Tibial artery (tissue), 4 donors: ENCODE measurements at regions not wholly inside any gene's neighbourhood (a gene's known extent, or its start where the extent isn't known, plus 50 kb on each side); places are given as distances from the start of the nearest gene placed in this dataset.

Source experiments
- DNase-seq, 2 donors: peaks; one replicate each; pipeline ENCODE4 v3.0.0-alpha.2; 2019
- H3K27ac ChIP-seq, 2 donors: fragments of 200-600 bp; sonication (generic) in 1 of 2; 1 replicate in 1 of 2; 2 replicates in 1 of 2; pipeline ENCODE4 v1.5.1; 2018 to 2019; ENCODE audit warnings: mild to moderate bottlenecking in 1 of 2
- H3K27me3 ChIP-seq, 2 donors: fragments of 200-600 bp; sonication (generic) in 1 of 2; one replicate each; pipeline versions ENCODE4 v1.5.1 to v1.6.0; 2016 to 2019
- H3K36me3 ChIP-seq, 3 donors: fragments of 200-600 bp; sonication (generic) in 2 of 3; one replicate each; pipeline ENCODE4 v1.5.1; 2016 to 2019; ENCODE audit warnings: mild to moderate bottlenecking in 2 of 3
- H3K4me1 ChIP-seq, 4 donors: fragments of 200-600 bp; sonication (generic) in 2 of 4; 1 replicate in 3 of 4; 2 replicates in 1 of 4; pipeline ENCODE4 v1.5.1; 2016 to 2019
- H3K4me3 ChIP-seq, 2 donors: fragments of 200-600 bp; sonication (generic) in 1 of 2; 1 replicate in 1 of 2; 2 replicates in 1 of 2; pipeline ENCODE4 v1.5.1; 2018 to 2019; ENCODE audit warnings: mild to moderate bottlenecking in 2 of 2
- H3K9me3 ChIP-seq, 3 donors: fragments of 200-600 bp; sonication (generic) in 1 of 3; one replicate each; pipeline ENCODE4 v1.5.1; 2016 to 2019
- intact Hi-C: fragments of 100-400 bp; cut with DNase I; formaldehyde crosslinking; loops from one replicate; pipeline ENCODE4 v1.15.0; 2023; ENCODE audit warnings: low total_unique reads
- TF ChIP-seq, protein P1 (sequence below), 2 experiments: fragments of 200-600 bp in 1 of 2; fragments of 450-650 bp in 1 of 2; IDR thresholded peaks; one replicate each; pipeline ENCODE4 v1.5.1; 2017 to 2019; ENCODE audit warnings: antibody characterized with exemption in 2 of 2, mild to moderate bottlenecking in 1 of 2, moderate library complexity in 1 of 2

DNA sequence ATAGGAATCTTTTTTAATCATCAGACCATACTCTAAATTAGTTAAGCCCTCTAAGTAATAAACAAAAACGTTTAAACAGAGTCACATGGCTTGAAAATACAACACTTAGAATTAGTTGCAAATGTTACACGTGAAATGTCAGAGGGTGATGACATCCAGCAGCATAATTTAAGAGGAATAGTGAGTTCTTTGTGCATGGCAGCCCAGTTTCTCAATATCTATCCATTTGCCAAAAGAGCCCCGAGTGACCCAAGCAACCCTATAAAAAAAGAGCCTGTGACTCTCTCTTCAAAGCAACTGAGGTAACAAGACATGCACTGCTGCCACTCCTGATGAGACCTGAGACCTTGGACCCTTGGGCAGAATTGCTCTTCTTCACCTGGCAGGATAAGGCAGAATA is 96.9 kb upstream of the RASA1 start:
- H3K4me3 ChIP-seq: no peak overlapping the region
- H3K27me3 ChIP-seq: no peaks in the 10 kb centered on the region
- TF ChIP-seq, protein P1, sequence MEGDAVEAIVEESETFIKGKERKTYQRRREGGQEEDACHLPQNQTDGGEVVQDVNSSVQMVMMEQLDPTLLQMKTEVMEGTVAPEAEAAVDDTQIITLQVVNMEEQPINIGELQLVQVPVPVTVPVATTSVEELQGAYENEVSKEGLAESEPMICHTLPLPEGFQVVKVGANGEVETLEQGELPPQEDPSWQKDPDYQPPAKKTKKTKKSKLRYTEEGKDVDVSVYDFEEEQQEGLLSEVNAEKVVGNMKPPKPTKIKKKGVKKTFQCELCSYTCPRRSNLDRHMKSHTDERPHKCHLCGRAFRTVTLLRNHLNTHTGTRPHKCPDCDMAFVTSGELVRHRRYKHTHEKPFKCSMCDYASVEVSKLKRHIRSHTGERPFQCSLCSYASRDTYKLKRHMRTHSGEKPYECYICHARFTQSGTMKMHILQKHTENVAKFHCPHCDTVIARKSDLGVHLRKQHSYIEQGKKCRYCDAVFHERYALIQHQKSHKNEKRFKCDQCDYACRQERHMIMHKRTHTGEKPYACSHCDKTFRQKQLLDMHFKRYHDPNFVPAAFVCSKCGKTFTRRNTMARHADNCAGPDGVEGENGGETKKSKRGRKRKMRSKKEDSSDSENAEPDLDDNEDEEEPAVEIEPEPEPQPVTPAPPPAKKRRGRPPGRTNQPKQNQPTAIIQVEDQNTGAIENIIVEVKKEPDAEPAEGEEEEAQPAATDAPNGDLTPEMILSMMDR (IDR thresholded peaks at IDR 0.05): no peak
- no peaks in the 10 kb centered on the region for H3K36me3 ChIP-seq
- no peak overlapping the region for H3K27ac ChIP-seq
- H3K9me3 ChIP-seq: no peaks in the 10 kb centered on the region
- intact Hi-C loops: no loop called here
- H3K4me1 ChIP-seq: no peaks in the 10 kb centered on the region
- DNase-seq: no peak

DNA sequence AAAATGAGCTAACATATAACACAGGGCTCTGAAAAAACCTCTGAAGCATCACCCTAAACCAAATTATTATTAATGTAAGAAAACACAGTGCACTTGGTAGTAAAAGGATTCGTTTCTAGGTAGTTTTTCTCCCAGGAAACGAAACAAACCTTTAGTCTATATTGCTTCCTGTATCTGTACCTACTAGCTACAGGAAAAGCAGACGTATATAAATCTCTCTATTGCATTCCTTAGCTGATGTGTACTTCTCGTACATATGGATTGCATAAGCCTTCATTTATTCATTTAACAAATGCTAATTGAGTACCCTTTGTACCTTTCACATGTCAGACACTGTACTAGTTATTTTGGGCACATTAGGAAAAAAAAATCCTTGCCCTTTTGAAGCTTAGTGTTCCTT is 85.0 kb upstream of the RASA1 start:
- Histone ChIP-seq H3K27me3 (no peaks in the 10 kb centered on the region), H3K9me3 (no peaks in the 10 kb centered on the region), H3K27ac (no peak overlapping the region), H3K4me3 (no peak overlapping the region), H3K36me3 (no peaks in the 10 kb centered on the region), H3K4me1 (no peaks in the 10 kb centered on the region)
- DNase-seq: no peak
- TF ChIP-seq, protein P1 (IDR thresholded peaks at IDR 0.05): no peak
- intact Hi-C loops: no loop called here

DNA sequence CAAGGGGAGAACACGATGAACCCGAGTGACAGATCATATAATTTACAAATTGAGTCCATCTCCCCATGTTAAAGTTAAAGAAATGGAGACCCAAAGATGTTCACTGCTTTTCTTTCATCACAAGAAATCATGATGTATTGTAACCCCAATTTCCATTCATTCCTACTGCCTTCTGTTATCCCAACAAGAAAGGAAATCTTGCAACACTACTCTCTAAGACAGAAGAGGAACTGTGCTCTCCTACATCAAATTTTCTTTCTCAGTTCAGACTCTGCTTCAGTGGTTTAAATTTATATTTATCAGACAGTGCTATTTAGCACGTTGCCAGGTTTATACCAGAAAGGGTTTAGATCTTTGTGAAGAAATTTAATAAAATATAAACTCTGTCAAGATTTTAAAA is 83.8 kb upstream of the RASA1 start:
- H3K27me3 ChIP-seq: no peaks in the 10 kb centered on the region

DNA sequence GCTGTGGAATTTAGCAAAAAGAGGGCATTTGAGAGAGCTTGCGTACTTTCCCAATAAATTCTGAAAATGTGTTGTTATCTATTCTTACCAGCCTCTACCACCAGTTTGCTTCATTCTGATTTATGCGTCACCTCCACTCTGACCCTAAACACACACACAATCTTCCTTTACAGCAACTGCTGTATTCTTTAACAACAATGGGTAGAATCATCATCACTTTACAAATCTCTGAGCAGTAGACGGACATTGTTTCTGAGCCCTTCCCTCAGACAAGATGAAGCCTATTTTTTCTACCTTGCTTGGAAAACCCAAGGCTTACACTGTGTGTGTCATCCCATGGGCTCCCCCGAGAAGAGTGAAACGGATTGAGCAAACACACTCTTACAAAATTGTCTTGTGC is 83.1 kb upstream of the RASA1 start:
- TF ChIP-seq, protein P1 (IDR thresholded peaks at IDR 0.05): no peak
- H3K9me3 ChIP-seq: no peaks in the 10 kb centered on the region
- no peaks in the 10 kb centered on the region for H3K4me1 ChIP-seq

More for the DNA sequence above, 83.8 kb upstream of the RASA1 start:
- no peak for DNase-seq
- intact Hi-C loops: no loop called here
- H3K4me3 ChIP-seq: no peak overlapping the region
- H3K4me1 ChIP-seq: no peaks in the 10 kb centered on the region
- H3K36me3 ChIP-seq: no peaks in the 10 kb centered on the region
- no peaks in the 10 kb centered on the region for H3K9me3 ChIP-seq
- TF ChIP-seq, protein P1 (IDR thresholded peaks at IDR 0.05): no peak
- H3K27ac ChIP-seq: no peak overlapping the region

DNA sequence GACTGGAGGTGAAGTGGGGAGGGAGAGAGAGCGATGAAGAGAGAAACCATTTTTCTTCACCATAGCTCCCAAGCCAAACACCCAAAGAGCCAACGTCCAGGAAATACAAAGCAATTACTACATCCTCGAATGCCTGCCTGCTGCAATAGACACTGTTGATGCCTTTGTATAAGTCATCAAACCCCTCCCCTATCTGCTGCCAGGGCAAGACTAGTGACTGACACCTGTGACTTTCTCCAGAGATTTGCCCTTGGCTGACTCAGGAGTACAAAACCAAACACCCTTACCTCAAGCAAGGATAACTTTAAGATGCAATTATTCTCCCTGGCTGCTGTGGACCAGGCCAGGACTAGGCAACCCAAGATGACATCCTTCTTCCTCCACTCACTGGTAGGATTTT is 81.8 kb upstream of the RASA1 start:
- Histone ChIP-seq H3K9me3 (no peaks in the 10 kb centered on the region), H3K27ac (no peak overlapping the region), H3K27me3 (no peaks in the 10 kb centered on the region), H3K36me3 (no peaks in the 10 kb centered on the region), H3K4me1 (no peaks in the 10 kb centered on the region), H3K4me3 (no peak overlapping the region)
- intact Hi-C loops: no loop called here
- TF ChIP-seq, protein P1 (IDR thresholded peaks at IDR 0.05): no peak
- DNase-seq: no peak

More for the DNA sequence above, 83.1 kb upstream of the RASA1 start:
- intact Hi-C loops: no loop called here
- H3K27ac ChIP-seq: no peak overlapping the region
- H3K27me3 ChIP-seq: no peaks in the 10 kb centered on the region
- H3K36me3 ChIP-seq: no peaks in the 10 kb centered on the region
- H3K4me3 ChIP-seq: no peak overlapping the region
- DNase-seq: no peak

DNA sequence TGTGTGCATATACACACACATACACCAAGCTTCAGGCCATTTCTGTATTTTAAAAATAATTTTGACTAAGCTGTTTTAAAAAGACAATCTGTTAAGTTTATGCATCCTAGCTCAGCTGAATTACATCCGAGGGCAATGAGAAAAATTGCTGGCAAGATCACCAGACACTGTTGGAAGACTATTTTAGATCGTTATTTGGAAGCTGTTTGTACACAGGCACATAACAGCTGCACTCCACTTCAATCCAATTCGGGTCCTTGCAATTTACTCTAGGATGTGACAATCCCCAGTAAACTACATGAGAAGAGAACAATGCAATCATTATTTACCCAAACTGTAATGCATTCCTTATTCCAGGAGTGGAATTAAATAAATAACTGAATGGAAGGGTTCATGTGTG is 79.3 kb upstream of the RASA1 start:
- no peak for DNase-seq
- no peaks in the 10 kb centered on the region for H3K27me3 ChIP-seq
- H3K4me3 ChIP-seq: no peak overlapping the region
- TF ChIP-seq, protein P1 (IDR thresholded peaks at IDR 0.05): no peak
- H3K4me1 ChIP-seq: no peaks in the 10 kb centered on the region
- H3K9me3 ChIP-seq: no peaks in the 10 kb centered on the region
- intact Hi-C loops: no loop called here
- H3K27ac ChIP-seq: no peak overlapping the region
- H3K36me3 ChIP-seq: no peaks in the 10 kb centered on the region
